ENCODE measurements at regions not wholly inside any gene's neighbourhood (a gene's known extent, or its start where the extent isn't known, plus 50 kb on each side); places are given as distances from the start of the nearest gene placed in this dataset.

- no peak for TF ChIP-seq CTCF (IDR thresholded peaks at IDR 0.05; ENCODE audit: low read depth, low read length)
- no peak for TF ChIP-seq EZH2phosphoT487 (IDR thresholded peaks at IDR 0.05; ENCODE audit: low read depth)
These were observed 140.2 kb downstream of the PTCHD4 start for GRCh38 chr6:47970826-47971225.

Measured in OCI-LY3 (cell line).